Inflammatory macrophage treated with lipopolysaccharide for 1 hour (primary cell): ENCODE measurements at regions not wholly inside any gene's neighbourhood (a gene's known extent, or its start where the extent isn't known, plus 50 kb on each side); places are given as distances from the start of the nearest gene placed in this dataset.
"Not testable (repeated sequence)": the region's sequence is repeated elsewhere in the genome, so short reads cannot be mapped to it uniquely, and the experiment has no call there.

Experiments used
- DNase-seq, 2 donors: peaks; one replicate each; pipeline ENCODE4 v3.0.0-alpha.2; 2020 to 2022

DNA sequence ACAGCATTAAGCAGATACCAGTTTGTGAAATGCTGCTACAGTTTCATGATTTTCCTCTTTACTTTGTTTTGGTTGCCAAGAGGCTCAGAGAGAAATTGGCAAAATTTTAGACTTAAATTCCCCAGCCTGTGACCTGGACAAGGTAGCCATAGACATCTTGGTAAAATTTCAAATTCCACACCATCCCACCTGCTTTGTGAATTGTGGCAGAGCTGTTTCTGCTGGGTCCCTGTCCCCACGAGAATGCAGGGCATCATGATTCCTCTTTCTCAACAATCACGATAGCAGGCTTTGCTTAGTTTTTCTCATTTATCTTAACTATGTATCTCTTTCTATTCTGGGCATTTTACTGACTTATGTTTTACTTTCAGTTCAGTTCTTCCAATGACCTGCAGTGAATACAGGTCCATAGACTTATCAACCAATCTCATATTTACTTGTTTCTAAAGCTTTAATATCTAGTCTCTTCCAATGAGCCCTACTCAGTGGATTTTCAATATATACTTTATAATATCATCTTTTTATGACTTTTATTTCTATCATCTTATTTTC lies 351.6 kb downstream of the SOCS6 start:
- DNase-seq = no peak

DNA sequence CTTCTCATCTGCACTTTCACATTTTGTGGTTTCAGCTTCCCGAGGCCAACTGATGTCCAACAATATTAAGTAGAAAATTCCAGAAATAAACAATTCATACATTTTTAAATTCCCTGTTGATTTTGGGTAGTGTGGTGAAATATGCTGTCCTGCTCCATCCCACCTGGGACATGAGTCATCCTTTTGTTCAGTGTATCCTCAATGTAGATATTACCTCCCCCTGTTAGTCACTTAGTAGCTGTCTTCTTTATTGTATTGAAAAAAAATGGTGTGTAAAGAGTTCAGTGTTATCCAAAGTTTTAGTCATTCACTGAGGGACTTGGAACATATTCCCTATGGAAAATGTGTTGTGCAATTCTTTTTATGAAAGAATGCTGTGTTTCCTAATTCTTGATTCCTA lies 348.1 kb downstream of the SOCS6 start:
- DNase-seq = no peak

DNA sequence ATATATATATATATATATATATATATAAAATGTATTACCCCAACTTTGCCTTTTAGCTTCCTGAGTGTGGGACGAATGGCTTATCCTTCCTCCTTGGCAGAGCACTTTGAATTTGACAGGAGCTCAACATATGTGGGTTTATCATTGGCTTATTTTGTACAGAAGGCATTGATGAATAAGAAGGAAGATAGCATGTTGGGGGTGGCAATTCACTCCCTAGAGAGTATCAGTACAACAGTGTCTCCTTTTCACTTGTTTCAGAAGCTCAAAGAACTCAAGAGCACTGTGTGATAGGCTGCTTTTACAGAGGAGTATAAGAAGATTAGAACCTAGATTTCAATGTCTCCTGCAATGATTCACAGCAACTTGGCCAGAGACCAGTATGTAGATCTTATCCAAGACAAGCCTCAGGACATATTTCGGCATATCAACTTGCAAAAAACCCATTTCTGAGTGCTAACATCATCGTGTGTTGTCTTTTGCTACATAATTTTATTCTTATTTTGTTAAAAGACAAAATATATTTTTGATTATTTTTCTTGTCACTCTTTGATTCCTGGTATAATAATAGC lies 345.8 kb downstream of the SOCS6 start:
- DNase-seq = no peak

DNA sequence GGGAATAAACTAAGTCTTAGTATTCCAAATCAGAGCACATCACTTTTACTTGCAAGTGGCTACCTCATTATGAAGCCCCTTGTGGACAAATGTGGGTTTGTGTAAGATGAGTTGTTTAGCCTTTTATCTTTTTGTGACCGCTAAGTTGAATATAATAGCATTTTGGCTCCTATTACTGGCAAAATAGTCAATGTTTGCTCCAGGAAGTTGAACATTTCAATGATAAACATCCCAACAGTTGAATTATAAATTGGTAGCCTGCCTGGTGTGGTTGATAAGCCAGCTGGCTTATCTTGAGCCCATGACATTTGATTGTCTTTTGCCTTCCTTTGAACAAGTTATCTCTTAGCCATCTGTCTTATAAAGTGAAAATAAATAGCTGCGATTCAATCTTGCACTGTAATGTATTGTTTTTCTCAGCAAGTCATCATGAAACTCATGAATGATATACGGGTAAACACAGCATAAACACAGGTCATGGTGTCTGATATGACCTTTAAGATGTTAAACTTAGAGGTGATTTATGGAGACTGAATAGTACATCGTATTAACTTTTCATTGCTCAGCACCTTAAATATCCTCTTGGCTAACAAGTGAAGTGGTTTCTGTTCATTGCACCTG lies 338.4 kb downstream of the SOCS6 start:
- DNase-seq = no peak

- DNase-seq = no peak
These were observed 334.0 kb downstream of the SOCS6 start for GRCh38 chr18:70622622-70623419.

DNA sequence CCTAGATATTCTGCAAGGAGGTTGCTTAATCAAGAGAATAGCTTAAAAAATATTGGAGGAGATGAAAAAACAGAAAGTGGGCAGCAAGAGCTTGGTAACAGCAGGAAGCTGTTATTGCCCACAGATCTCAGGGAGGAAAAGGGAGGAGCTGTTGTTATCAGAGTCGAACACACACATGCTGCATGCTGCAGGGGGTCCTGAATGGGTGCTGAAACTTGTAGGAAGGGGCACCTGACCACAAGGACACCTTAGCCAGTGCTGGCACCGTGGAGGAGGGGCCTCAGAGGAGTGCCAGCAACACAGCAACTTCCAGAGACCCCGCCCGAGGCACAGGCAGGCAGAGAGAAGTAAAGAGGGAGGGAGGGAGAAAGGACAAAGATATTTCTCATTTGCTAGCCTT lies 332.9 kb downstream of the SOCS6 start:
- no peak for DNase-seq

DNA sequence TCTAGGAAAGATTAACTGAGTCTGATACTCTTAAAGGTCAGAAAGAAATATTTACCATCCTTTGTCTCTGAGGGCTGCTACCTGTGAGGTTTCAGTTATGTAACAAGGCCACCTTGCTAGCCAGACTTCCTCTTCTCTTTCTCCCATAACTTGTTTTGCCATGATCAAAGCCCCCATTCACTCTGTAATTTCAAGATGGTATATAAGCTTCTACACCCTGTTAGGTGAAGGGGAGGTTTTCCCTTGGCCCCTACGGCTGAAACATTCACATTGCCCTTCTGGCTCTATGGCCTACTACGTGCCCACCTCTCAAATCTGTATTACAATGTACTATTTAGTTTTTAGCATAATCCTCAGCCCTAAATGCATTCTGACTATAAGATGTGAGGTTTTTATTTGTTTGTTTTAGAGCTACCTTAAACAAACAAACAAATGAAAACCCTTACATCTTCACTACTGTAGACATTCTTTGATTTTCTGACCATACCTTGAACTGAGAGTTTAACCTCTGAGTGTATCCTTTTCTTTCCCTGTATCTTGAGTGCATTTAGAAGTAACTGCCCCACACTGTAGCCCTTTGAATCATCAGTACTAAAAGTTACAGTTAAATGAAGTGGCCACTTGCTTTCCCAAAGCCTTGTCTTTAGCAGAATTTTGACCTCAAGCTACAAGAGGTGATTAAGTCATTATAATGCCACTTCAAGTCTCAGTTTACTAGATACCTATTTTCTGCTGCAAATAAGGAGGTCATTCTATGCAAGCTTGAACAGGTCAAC lies 332.2 kb downstream of the SOCS6 start:
- no peak for DNase-seq

- no peak for DNase-seq
These were observed 328.3 kb downstream of the SOCS6 start for GRCh38 chr18:70617020-70617763.

GRCh38 chr18:70600225-70600925 lies 311.5 kb downstream of the SOCS6 start:
- DNase-seq = no peak

- DNase-seq = no peak
These were observed 309.6 kb downstream of the SOCS6 start for GRCh38 chr18:70598406-70598805.

- DNase-seq = no peak
These were observed 294.1 kb downstream of the SOCS6 start for GRCh38 chr18:70582981-70583380.

DNA sequence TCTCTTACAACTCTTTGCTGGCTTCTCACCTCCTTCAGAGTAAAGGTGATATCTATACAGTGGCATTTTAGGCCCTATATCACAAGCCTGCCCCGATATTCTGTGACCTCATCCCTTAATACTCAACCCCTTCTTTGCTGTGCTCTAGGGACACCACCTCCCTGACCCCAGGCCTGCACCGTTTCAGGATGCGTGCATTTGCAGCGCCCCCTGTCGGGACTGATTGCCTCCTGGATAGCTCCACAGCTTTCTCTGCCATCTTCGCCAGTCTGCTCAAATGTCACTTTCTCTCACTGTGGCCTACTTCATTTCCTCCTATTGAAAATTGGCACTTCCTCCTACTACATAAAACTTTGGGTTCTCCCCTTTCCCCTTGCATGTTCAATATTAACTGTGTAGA lies 289.6 kb downstream of the SOCS6 start:
- no peak for DNase-seq

DNA sequence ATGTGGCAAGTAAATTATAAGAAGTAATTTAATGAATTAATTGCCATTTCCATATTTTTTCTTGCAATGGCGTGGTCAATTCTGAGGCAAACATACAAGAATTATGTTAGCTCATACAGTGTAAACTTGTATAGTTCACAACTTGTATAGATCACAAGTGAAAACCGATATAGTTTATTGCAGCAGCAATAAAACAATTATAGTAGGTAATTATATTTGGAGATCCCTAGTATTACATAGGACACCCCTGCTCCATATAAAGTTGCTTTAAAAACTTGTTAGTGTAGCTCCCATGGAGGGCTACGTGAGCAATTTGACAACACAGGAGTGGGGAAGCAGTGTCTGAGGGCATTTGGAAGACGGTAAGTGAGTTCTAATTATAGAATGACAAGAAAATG lies 288.2 kb downstream of the SOCS6 start:
- no peak for DNase-seq

GRCh38 chr18:70576276-70577022 lies 287.6 kb downstream of the SOCS6 start:
- DNase-seq = no peak

- DNase-seq = not testable (repeated sequence)
These were observed 286.1 kb downstream of the SOCS6 start for GRCh38 chr18:70574951-70575350.

- DNase-seq = not testable (repeated sequence)
These were observed 280.8 kb downstream of the SOCS6 start for GRCh38 chr18:70569647-70570046.

DNA sequence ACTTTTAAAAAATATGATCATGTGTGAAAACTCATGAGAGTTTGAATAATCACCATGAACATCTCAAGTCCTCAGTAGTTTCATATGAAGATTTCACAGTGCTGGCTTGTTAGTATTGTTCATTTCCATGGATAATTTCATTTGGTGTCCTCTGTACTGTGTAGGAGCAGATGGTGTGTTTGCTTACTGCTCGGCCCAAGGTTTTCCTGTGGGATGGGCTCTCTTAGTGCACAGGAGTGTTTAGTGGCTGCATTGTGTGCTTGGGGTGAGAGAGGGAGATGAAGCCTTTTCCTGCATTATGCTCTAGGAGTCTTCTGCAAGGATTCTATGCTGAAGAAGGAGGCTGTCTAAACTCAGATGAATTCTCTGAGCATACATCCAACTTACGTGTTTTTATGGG lies 270.6 kb downstream of the SOCS6 start:
- no peak for DNase-seq

- DNase-seq = no peak
These were observed 269.5 kb downstream of the SOCS6 start for GRCh38 chr18:70558371-70558770.

DNA sequence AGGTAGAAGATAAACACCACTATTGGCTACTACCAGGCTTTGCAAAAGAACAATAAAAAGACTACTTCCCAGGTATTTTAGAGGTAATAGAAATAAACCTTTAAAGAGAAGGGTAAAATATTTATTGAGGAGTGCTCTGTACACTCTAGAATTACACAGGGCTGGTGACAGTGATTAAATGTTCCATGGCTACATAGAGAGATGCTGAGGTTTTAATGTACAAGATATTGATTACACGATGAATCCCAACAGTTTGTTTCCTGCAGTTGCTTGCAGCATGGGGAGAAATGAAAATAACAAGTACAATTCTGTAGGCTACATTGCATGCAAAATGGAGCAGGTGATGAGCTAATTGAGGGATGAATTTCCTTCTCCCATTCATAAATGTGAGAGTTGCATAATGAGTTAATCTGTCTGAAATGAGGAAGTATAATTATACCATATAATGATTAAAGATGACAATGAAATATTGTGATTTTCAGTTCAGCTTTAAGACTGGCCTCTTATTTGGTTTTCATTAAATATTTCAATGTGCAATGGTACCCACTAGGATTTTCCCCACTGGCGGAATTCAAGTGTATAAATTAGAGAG lies 266.1 kb downstream of the SOCS6 start:
- no peak for DNase-seq

GRCh38 chr18:70553936-70554260 lies 265.1 kb downstream of the SOCS6 start:
- DNase-seq = no peak
